HG03066 (cell line): ENCODE measurements at regions not wholly inside any gene's neighbourhood (a gene's known extent, or its start where the extent isn't known, plus 50 kb on each side); places are given as distances from the start of the nearest gene placed in this dataset.

Source experiments
- ATAC-seq: cut with Tn5 transposase; IDR thresholded peaks from one replicate; pipeline ENCODE4 v1.9.1; 2021; ENCODE audit warnings: low read depth; ENCODE audit not compliant: unreplicated experiment

DNA sequence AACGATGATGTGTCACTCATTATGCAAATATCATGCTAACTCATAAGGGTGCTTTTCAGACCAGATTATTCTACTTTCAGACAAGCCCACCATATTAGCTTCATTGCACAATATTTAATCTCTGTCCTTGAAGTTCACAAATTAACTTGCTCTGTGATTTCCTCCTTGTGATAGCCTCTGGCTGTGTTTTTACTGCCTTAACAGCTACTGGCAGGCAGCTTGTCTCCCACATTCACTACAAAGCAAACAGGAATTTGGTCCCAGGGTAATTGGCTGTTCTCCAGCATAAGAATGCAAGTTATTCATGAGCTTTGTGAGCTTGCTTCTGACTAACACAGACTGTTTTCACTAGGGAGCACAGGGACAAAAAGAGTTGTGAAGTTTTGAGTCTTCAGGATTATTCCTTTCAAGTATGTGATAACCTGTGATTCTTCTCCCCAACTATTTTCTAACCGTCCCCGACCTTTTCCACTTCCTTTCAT, 87.9 kb upstream of the HMCN1 start:
- no peak for ATAC-seq

DNA sequence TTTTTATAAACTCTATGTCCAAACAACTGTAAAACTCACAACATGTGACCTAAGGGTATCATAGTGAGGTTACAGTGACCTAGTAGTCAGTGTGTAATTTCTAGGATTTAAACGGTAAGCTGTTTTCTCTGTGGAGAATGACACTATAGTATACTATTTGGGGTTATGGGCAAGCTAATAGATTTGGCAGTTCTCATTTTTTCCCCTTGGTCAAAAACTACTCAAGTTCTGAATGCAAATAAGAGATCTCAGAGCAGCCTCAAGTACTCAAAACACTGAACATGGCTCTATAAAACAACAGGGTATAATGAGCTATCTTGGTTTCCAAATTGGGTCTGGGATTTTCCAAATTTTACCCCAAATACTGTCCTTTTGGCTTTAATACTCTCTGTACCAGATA, 88.5 kb upstream of the HMCN1 start:
- no peak for ATAC-seq

DNA sequence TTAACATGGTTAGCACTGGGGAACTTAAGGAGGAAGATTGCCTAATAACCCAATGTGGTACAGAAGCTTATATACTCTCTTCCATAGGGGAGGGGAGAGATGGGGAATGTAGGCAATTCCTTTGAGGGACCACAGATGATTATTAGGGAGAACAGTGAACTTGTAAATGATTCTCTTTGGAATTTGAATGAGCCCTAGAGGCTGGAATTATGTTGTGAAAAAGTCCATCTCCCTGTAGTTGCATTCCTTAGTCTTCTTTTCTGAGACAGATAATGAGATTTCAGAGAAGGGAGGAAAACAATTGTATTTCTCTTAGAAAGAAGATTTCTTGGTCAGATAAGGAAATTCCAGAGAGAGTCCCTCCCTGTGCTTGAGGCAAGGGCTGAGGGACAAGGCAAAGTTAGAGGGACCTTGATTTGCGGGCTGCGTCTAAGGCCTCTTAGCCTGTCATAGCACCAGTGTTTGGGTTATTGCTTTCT, 89.0 kb upstream of the HMCN1 start:
- ATAC-seq, result no peak

DNA sequence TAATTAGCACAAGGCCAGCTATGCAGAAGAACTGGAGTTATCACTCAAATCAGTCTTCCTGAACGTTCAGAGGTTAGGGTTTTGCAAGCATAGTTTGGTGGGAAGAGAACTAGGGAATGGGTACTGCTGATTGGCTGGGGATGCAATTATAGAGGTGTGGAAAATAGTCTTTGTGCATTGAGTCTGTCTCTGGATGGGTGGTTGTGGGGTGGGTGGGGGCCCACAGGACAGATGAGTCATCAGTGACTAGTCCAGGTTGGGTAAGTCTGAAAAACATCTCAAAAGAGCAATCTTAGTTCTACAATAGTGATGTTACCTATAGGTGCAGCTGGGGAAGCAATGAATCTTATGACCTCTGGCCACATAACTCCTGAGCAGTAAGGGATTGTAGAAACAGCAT, 89.7 kb upstream of the HMCN1 start:
- ATAC-seq, result no peak

DNA sequence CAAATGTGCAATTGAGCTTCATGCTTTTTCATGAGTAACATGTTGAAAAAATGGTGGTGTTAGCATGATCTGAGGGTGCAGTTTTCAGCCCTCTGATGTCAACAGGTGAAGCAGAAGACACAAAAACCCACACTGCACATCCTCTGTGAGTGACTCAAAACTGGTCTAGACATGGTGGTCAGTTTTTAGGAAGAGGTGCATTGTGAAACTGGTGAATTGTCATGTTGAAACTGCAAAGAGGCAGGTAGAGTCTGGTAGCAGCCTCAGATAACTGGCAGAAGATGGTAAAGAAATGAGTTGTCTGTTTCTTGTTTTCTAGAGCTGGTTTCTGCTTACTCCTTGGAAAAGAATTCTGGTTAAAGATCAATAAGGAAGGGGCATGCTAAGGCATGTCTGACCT, 97.3 kb upstream of the HMCN1 start:
- peak; percentile 99 for ATAC-seq

DNA sequence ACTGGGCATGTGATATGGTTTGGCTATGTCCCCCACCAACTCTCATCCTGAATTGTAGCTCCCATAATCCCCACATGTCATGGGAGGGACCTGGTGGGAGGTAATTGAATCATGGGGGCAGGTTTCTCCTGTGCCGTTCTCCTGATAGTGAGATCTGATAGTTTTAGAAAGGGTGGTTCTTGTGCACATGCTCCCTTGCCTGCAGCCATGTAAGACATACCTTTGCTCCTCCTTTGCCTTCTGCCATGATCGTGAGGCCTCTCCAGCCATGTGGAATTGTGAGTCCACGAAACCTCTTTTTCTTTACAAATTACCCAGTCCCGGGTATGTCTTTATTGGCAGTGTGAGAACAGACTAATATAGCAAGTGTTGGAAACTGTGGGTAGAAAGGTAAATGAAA, 99.5 kb upstream of the HMCN1 start:
- ATAC-seq, result no peak

DNA sequence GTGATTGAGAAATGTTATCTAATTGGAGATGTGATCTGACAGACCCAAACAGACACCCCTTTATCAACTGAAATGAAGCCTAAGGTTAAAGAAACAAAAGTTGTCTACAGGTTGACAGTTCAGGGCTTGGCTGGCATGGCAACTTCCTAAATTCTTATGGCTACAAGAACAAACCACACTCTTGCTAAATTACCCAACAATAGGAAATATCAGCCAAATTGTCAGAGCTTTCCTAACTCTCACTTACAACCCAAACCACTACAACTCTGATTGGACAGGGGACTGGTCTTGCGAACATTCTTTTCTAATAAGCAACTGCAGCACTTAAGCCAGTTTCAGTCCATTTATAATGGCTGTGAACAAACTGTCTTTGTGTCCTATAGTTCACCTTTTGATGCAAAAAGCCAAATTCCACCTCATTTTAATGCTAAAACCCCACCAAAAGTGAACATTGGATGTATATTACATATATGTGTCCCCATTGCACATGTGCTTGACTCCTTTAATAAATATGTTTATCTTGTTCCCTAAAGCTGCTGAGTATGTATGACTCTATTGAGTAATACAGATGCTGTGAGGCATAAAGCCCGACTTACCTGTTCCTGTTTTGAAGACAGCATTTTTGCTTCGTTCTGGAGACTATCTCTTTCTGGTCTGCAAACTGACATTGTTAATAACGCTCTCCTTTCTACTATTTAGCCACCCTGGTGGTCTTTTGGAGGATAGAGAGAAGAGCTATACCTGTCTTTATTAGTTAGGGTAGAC, 101.3 kb upstream of the HMCN1 start:
- no peak for ATAC-seq

DNA sequence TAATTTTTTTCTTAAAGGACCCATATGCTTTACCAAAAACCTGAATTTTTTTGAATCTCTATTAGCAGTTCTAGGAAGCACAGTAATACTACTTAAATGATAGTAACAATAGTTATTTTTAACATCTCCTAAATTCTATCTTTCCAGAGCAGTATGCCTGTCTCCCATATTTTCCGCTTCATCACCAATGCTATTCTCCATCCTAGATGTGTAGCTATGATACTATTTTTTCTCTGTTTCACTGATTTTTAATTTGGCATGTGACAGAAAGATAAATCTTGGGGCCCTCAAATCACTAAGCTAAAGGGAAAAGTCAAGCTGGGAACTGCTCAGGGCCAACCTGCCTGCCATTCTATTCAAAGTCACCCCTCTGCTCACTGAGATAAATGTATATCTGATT, 102.3 kb upstream of the HMCN1 start:
- ATAC-seq, result no peak

DNA sequence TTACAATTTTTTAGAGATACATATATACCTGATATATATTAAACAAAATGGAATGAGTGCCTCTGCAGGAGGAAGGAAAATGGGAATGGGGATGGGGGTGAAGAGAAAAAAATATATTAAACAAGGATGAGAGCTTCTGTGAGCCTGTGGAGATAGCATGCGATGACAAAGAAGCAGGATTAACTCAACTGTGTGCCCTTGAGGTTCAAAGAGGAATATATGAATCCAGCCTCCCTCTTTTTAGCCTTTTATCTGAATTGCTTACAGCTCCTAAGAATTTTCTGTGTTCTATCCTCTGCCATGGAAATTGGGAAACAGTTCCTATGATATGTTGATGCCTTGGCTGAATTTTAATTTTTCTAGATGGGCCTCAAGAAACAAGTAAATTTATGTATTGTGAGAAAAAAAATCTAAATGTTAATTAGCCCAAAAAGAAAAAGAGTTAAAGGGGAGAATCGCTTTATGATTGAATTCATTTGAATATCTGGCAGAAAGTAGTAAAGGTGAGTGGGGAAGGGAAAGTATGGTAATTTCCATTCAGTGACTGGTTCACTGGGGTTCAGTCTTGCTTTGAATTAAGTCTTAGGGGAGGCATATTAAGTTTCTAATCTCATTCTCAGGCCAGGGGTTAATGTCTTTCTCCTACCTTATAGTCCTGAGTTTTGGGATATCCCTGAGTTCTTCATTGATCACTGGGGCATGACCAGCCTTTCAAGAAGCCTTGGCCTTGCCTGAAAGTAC, 106.3 kb upstream of the HMCN1 start:
- ATAC-seq, result no peak

DNA sequence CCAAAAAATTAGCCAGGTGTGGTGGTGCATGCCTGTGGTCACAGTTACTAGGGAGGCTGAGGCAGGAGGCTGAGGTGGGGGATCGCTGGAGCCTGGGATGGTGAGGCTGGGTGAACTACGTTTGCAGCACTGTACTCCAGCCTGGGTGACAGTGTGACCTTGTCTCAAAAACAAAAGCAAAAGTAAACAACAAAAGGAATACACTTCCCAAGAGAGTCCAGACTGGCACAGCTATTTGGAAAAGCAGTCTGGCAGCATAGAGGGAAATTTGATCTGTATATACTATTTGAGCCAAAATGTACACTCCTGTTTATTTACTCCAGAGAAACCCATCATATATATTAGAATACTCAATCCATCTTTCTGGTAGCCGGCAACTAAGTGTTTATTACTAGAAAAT, 107.0 kb upstream of the HMCN1 start:
- no peak for ATAC-seq

DNA sequence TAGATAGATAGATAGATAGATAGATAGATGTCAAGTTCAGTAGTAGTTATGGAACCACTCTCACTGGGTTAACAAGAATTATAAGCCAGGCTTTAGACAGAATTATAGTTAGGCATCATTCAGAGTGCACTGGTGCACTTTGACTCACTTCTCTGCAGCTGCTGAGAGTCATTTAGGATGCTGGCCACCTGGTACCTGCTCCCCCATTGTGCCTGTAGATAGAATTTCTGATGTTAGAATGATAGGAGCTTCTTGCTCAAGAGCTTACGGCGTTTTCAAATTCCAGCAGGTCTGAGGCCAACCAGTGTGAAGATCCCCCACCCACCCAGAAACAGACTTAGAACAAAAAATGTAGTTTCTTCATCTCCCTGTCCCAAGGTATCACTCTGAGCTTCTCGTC, 107.8 kb upstream of the HMCN1 start:
- ATAC-seq, result no peak

DNA sequence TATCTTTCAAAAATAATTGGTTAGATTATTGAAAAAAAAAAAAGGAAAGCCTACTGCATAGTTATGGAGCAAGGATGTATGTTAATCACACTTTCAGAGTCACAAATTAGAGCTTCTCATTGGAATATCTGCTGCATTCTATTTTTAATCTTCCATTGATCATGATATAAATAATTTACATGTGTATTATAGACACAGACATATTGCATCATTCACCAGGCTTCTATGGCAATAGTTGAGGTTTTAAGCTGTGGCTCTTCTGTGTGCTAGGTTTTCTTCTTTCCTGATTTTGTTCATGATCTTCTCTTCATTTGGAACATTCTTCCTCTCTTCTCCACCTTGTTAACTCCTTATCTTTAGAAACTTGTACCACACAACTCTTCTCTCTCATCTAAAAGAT, 123.2 kb upstream of the HMCN1 start:
- no peak for ATAC-seq

DNA sequence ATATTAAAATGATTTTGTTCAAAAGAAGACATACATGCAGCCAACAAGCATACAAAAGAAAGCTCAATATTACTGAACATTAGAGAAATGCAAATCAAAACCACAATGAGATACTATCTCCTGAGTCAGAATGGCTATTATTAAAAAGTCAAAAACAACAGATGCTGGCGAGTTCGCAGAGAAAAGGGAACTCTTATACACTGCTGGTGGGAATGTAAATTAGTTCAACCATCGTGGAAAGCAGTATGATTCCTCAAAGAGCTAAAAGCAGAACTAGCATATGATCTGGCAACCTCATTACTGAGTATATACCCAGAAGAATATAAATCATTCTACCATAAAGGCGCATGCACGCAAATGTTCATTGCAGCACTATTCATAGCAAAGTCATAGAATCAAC, 126.0 kb upstream of the HMCN1 start:
- ATAC-seq, result peak; percentile 62

DNA sequence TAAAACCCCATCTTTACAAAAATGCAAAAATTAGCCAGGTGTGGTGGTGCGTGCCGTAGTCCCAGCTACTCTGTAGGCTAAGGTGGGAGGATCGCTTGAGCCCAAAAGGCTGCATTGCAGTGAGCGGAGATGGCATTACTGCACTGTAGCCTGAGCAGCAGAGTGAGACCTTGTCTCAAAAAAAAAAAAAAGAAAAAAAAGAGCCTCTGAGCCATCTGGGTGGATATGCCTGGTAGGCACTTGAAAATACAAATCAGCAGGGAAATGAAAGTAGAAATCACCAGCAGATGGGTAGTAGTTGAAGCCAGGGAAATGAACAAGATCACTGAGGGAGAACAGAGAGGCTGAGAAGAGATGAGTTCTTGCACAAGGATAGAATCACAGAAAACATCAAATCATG, 131.0 kb upstream of the HMCN1 start:
- peak; percentile 49 for ATAC-seq

DNA sequence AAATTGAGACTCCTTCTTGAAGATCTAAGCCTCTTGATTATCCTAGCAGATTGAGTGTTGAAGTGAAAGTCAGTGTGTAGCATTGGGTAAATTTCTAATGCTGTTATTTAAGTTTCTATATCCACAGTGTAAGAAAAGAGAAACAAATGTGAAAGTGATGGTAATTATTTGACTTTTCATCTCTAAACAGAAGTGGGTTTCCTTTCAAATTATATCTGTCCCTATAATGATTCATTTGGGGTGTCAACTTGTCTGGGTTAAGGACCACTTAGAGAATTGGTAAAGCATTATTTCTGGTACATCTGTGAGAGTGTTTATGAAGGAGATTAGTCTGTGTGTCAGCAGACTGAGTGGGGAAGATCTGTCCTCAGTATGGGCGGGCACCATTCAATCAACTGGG, 133.0 kb upstream of the HMCN1 start:
- peak; percentile 46 for ATAC-seq

DNA sequence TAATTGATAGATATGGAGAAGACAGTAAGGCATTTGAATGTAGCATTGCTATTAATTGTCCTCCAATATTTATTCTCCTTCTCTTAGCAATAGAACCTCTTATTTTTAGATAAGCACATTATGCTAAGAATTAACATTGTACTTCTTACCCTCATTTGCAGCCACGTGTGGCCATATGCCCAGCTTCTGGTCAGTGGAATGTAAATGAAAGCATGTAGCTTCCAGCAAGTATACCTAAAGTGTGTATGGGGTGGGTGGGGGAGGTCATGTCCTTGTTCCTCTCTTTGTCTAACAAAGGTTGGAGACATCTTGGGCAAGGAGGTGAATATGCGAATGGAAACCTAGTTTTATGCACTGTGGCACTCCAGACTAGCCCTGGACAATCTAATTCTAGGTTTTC, 133.6 kb upstream of the HMCN1 start:
- ATAC-seq, result no peak

DNA sequence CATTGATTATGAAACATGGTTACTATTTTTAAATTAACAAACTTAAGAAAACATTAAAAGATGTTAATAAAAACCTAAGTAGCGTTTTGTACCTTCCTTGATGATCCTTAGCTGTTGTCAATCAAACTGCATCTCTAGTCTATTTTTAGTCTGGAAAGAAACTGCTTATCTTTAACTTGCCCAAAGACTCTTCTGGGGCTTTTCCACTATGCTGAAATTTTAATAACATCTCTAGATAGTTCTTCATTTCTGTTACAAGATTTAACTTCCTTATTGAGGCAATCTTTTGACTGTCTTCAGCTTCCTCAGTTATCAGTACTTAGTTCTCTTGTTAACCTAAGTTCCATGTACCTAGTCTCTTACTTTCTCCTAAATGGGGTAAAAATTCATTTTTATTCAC, 135.9 kb upstream of the HMCN1 start:
- ATAC-seq, result no peak

DNA sequence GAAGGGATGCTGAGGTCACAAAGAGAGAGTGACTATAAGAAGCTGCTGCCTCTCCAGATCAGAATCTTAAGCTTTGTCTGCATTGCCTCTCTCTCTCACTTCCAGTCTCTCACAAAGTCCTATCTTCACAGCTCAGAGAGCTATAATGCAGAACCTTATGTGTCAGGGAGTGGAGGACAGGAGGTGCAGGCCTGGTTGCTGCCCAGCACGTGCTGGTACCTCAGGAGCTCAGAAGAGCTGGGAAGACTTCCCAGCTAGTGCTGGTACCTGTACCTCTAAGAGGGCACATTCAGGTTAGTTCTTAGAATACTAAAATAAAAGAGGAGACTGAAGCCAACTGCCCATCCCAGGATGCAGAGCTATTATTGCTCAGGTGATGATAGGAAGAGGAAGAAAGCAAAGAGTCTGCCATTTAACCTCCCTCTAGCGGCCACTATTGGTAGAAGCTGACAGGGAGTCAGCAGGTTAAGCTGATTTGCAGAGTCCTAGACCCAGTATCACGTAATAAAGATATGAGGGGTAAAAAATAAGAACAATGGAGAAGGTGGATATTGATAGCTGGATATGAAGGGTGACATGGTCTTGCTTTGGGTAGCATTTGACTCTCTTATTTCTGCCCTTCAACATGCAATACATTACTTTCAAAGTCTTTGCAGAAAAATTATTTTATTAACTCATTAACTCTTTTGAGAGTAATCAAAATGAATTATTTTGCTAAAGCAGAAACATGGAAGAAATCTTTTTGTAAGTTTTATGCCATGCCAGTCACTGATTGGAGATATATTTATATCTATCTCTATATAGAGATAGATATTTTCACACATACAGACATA, 138.1 kb upstream of the HMCN1 start:
- peak; percentile 86 for ATAC-seq

DNA sequence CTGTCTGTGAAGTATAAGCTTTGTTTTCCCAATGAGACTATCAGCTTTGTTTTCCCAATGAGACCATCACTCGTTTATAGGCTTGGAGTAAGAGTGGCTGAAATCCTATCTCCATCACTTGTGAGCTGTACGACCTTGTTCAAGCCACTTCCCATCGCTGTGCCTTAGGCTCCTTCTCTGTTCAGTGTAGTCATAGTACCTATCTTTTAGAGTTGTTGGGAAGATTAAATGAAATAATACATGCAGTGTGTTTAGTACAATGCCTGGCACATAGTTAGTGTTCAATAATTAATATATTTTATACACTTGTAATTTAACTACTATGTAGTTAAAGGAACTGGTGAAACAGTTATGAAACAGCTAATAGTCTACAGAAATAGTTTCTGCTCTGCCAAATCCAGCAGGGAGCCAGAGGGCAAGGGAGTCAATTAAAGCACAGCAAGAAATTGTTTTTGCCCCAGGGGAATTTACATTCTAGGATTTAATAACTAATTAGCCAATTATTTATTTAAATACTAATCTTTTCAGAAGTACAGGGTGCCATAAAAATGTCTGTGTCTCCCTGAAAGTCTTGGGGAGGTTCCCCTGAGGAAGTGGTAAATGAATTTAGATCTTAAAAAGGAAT, 139.3 kb upstream of the HMCN1 start:
- no peak for ATAC-seq

DNA sequence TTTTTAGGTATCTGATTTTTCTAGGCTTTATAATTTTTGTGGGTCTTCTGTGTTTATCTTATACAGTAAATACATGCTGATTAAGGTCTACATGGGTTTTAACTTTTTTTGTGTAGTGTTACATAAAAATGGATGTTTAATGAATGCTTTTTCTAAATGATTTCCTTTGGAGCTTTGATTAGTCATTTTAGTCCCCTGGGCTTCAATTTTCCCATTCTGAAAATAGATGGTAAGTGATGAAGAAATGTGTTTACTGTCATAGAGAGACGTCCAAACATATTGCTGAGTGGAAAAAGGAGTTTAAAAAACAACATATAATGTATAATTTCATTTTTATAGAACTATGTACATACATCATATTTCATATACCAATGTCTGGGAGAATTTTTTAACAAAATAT, 140.9 kb upstream of the HMCN1 start:
- ATAC-seq, result no peak

DNA sequence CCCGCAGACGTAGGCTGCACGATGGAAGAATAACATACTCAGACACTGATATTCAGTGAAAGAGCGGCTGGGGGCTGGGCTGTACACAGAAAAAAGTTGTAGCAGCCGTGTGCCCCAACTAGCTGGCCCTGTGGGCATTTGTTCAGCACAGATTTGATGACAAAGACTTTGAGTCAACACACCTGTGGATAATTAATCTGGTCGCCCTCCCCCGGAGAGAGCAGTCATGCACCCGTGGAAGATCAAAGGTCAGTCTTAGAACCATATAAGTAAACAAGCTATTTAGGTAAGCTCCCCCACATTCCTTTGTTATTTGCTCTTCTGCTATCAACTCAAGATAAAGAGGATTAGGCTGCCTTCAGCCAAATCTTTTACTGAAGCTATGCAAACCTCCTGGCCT, 148.4 kb upstream of the HMCN1 start:
- ATAC-seq, result no peak
